IPS DF 19.7 (cell line): ENCODE measurements at regions not wholly inside any gene's neighbourhood (a gene's known extent, or its start where the extent isn't known, plus 50 kb on each side); places are given as distances from the start of the nearest gene placed in this dataset.
"Not testable (repeated sequence)": the region's sequence is repeated elsewhere in the genome, so short reads cannot be mapped to it uniquely, and the experiment has no call there.

Experiments
- DNase-seq: peaks from one replicate; pipeline ENCODE4 v3.0.0-alpha.2; 2013; ENCODE audit warnings: low read depth, low spot score

DNA sequence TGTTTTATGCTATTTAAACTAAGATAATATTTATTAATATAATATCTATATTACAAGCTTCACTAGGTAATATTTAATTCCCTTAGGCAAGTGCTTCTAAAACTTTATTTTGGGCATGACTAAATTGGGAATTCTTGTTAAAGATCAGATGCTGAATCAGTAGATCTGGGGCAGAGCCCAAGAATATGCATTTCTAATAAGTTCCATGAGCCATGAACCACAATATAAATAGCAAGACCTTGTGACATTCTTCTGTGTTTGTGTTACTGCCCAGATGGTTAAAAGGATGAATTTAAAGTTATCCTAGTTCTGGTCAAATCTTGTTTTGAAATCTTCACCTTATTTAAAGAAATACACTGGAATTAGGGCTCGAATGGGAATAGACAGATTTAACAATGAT is 258.4 kb upstream of the CACNA2D1 start:
- DNase-seq: no peak

DNA sequence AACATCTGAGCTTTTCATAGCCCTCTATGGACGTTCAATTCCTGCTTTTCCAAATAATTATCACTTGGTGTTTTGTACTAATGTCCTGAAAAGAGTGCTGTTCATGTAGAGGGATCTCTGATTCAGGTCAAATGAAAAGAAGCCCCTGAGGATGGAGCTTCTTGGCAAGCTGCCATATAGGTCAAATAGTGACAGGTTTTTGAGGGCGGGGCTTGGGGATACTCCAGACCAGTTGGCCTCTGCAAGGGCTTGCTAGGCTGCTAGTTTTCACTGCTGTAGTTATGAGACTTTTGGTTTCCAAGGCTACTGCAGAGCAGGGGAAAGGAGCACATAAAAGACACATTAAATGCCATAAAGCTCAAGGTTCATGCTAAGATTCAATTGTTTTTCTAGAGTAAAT is 257.2 kb upstream of the CACNA2D1 start:
- DNase-seq: no peak

DNA sequence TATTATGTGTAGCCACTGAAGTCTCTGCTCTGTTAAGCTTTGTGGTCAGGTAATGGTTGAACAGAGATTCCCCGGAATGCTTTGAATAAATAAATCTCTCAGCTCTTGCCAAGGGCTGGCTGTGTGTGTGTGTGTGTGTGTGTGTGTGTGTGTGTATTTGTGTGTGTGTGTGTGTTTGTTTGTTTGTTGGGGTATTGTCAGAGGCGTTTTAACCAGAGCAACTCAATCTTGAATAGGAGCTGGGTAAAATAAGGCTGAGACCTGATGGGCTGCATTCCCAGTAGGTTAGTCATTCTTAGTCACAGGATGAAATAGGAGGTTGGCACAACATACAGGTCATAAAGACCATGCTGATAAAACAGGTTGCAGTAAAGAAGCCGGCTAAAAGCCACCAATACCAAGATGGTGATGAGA is 256.2 kb upstream of the CACNA2D1 start:
- DNase-seq: no peak

DNA sequence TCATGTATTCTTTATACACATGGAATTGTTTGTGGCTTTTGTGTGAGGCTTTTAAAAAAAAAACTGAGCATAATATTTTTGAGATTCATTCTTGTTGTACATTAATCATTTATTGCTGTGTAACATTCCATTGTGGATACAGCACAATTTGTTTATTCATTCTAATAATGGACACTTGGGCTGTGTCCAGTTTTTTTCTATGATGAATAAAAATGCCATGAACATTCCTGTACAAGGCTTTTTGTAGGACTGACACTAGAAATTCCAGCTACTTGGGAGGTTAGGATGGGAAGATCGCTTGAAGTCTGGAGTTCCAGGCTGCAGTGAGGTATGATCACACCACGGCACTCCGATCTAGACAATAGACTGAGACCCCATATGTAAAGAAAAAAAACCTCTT is 254.3 kb upstream of the CACNA2D1 start:
- DNase-seq: no peak

DNA sequence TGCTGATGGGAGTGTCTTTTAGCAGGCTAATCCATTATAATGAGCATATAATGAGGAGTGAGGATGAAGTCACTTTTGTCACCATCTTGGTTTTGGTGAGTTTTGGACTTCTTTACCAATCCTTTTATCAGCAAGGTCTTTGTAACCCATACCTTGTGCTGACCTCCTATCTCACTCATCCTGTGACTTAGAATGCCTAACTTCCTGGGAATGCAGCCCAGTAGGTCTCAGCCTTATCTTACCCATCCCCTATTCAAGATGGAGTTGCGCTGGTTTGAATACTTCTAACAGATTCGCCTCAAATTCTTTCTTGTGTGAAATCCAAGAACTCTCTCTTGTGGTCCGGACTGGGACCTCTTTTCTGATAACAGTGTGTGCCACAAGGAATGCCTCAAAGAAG is 253.1 kb upstream of the CACNA2D1 start:
- no peak for DNase-seq

GRCh38 chr7:82694022-82694421 is 250.4 kb upstream of the CACNA2D1 start:
- no peak for DNase-seq

DNA sequence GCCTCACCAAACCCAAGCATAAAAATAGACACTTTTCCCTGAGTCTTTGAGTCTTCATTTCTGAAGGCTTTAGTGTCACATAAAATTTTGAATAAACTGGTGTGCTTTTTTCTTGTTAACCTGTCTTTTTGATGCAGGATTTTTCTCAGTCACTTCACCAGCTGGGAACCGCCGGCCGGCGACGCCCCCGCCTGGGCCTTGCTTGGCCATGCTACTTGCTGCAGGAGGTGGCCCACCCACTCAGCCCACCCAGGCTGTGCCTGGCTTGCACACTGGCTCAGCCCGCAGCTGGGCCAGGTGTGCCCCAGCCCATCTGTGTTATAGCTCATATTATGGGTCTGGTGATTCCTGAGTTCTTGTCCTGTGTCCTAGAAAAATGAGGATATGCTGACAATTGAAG is 247.4 kb upstream of the CACNA2D1 start:
- no peak for DNase-seq

- no peak for DNase-seq
Observed at GRCh38 chr7:82685214-82685613, 241.6 kb upstream of the CACNA2D1 start.

DNA sequence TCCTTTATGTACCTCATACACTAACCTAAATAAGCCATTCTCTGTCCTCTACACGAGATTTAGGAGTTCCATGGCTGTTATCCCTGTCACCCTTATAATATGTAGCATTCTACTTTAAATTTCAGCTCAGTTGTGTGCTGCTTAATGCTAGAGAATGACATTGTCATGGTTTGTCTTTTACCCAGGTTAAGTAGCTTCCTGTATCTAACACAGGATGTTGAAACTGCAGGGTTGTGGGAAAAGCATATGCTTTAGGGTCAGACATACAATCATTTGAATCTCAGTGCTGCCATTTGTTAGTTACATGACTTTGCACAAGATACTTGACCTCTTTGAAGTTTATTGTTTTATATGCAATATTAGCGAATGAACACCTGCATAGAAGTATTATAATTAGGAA is 235.1 kb upstream of the CACNA2D1 start:
- DNase-seq: no peak

- no peak for DNase-seq
Observed at GRCh38 chr7:82678259-82678658, 234.7 kb upstream of the CACNA2D1 start.

- DNase-seq: no peak
Observed at GRCh38 chr7:82677493-82677892, 233.9 kb upstream of the CACNA2D1 start.

DNA sequence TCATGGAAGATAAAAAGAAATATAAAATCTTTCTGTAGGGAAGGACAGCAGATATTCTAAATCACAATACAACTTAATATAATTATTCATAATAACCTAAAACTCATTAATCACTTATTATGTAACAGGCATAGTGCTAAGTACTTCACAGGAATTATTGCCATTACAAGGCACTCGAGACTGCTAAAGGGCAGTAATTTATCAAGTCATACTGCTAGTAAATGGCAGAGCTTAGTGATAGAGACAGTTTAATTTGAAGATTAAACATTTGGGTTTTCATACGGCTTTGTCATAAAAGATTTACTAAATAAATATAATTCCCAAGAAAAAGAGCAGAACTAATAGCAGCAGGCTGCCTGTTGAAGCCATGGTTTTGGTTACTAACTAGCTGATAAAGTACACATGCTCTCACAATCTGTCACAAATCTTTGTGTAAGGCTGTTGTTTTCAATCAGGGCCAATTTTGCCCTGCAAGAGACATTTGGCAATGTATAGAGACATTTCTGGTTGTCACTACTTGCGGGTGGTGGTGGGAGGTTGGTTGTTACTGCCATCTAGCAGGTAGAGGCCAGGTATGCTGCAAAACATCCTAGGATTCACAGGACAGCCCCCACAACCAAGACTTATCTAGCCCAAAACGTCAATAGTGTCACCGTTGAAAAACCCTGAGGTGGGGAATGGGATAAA is 233.3 kb upstream of the CACNA2D1 start:
- no peak for DNase-seq

DNA sequence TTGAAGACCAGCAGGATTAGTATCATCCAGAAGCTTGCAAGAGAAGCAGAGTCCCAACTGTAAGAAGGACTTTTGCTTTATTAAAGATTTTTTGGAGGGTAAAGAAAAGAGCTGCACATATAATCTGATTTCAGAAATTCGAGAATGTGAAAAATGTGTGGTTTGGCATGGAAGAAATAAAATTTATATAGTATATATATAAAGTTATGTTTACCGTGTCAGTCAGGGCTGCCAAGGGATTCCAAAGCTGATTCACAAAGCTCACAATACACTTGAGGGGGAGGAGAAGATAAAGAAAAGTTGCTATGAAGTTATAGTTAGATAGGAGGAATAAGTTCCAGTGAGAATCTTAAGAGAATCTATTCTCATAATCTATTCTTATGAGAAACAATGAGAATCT is 231.8 kb upstream of the CACNA2D1 start:
- DNase-seq: no peak

GRCh38 chr7:82674268-82674667 is 230.7 kb upstream of the CACNA2D1 start:
- no peak for DNase-seq

DNA sequence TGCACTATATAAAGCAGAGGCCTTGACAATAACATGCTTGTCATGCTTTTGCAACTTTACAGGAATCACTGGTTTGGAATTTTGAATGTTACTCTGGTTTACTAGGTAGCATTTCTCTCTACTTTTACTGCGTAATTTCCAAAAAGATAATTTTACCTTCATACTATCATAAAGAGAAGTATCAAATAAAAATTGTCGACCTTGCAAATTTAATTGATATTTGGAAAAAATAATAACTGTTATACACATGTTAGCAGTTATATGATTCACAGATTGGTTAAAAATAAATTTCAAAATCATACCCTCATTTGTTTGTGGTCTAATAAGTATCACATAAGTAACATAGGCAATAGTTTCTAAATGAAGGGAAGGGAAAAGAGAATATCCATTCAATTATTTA is 228.5 kb upstream of the CACNA2D1 start:
- no peak for DNase-seq

DNA sequence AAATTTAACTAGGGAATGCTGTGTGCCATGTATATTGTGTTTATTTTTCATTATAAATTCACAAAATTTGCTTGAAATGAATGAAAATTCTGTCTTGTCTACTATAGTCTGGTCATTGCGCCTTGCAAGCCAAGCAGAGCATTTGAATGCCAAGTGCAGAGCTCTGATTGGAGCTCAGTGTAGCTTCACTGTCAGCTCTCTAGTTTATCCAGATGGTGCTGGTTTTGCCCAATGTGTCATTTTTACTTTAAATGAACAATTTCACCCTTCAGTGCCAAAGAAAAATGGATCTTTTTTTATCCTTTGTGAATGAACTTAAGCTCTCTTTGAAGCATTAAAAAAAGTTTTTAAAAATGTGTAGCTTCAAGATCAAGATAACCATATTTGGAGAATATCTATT is 225.6 kb upstream of the CACNA2D1 start:
- no peak for DNase-seq

- DNase-seq: no peak
Observed at GRCh38 chr7:82668676-82669075, 225.1 kb upstream of the CACNA2D1 start.

- no peak for DNase-seq
Observed at GRCh38 chr7:82665966-82666507, 222.5 kb upstream of the CACNA2D1 start.

DNA sequence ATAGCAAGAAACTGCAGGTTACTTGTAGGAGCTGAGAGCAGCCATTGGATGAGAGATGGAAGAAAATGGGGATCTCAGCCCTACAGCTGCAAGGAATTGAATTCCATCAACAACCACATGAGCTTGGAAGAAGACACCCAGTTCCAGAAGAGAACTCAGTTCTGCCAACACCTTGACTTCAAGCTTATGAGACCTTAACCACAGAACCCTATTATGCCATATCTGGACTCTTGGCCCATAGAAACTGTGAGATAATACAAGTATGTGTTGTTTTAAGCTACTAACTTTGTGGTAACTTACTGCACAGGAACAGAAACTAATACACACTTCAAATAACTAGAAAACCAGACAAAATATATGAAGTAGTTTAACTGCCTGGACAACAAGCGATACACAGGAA is 212.4 kb upstream of the CACNA2D1 start:
- no peak for DNase-seq

GRCh38 chr7:82650095-82650494 is 206.5 kb upstream of the CACNA2D1 start:
- not testable (repeated sequence) for DNase-seq

DNA sequence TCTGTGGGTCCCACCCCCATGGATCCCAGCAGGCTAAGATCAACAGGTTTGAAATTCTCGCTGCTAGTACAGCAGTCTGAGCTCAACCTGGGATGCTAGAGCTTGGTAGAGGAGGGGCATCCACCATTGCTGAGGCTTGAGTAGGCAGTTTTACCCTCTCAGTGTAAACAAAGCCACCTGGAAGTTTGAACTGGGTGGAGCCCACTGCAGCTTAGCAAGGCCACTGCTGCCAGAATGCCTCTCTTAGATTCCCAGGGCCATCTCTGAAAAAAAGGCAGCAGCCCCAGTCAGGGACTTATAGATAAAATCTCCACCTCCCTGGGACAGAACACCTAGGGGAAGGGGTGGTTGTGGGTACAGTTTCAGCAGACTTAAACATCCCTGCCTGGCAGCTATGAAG is 190.0 kb upstream of the CACNA2D1 start:
- DNase-seq: no peak

GRCh38 chr7:82631998-82632397 is 188.4 kb upstream of the CACNA2D1 start:
- no peak for DNase-seq

- no peak for DNase-seq
Observed at GRCh38 chr7:82629583-82629982, 186.0 kb upstream of the CACNA2D1 start.

DNA sequence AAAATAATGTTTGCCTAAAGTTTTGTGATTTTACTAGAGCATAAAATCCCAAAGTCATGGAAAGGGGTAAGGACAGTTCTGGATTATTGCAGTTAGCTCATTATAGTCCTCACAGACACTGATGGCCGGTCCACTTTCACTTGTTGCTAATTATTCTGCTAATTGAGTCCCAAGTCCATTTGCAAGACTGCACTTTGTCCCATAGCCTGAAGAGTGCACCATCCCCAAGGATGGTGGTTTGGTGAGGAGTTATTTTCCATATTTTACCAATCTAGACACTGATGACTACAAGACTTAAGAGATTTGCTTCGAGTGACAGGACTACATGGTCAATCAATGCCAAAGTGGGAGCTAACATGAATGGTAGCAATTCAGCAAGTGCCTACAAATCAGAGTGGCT is 181.8 kb upstream of the CACNA2D1 start:
- DNase-seq: no peak
